ENCODE measurements at regions not wholly inside any gene's neighbourhood (a gene's known extent, or its start where the extent isn't known, plus 50 kb on each side); places are given as distances from the start of the nearest gene placed in this dataset.

DNA sequence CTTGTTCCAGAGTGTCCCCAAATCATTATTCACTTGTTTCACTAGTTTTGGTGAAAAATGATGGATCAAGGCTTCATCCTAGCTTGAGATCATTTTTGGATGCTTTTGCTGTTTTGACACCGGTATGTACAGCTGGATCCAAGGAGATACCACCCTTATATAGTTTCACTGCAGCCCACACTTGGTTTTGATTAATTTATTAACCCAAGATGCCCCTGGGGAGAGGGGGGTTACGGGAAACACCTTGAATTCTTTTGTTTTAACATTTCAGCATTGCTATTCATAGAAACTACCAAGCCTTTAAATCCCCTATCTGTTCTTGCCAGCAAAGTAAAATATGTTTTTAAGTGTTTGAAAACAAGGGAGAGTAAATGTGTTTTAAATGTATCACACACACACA, 457.7 kb upstream of the RUNX1 start:
- TF ChIP-seq, protein P1, sequence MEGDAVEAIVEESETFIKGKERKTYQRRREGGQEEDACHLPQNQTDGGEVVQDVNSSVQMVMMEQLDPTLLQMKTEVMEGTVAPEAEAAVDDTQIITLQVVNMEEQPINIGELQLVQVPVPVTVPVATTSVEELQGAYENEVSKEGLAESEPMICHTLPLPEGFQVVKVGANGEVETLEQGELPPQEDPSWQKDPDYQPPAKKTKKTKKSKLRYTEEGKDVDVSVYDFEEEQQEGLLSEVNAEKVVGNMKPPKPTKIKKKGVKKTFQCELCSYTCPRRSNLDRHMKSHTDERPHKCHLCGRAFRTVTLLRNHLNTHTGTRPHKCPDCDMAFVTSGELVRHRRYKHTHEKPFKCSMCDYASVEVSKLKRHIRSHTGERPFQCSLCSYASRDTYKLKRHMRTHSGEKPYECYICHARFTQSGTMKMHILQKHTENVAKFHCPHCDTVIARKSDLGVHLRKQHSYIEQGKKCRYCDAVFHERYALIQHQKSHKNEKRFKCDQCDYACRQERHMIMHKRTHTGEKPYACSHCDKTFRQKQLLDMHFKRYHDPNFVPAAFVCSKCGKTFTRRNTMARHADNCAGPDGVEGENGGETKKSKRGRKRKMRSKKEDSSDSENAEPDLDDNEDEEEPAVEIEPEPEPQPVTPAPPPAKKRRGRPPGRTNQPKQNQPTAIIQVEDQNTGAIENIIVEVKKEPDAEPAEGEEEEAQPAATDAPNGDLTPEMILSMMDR (tag by site-specific recombination; IDR thresholded peaks at IDR 0.05), result no peak
- no peak for TF ChIP-seq BCL11A (tag by site-specific recombination; IDR thresholded peaks at IDR 0.05; ENCODE audit: low read depth)
- TF ChIP-seq, protein P2, sequence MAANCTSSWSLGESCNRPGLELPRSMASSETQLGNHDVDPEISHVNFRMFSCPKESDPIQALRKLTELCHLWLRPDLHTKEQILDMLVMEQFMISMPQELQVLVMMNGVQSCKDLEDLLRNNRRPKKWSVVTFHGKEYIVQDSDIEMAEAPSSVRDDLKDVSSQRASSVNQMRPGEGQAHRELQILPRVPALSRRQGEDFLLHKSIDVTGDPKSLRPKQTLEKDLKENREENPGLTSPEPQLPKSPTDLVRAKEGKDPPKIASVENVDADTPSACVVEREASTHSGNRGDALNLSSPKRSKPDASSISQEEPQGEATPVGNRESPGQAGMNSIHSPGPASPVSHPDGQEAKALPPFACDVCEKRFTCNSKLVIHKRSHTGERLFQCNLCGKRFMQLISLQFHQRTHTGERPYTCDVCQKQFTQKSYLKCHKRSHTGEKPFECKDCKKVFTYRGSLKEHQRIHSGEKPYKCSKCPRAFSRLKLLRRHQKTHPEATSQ (tag by site-specific recombination; IDR thresholded peaks at IDR 0.05), result no peak
- TF ChIP-seq, protein P3, sequence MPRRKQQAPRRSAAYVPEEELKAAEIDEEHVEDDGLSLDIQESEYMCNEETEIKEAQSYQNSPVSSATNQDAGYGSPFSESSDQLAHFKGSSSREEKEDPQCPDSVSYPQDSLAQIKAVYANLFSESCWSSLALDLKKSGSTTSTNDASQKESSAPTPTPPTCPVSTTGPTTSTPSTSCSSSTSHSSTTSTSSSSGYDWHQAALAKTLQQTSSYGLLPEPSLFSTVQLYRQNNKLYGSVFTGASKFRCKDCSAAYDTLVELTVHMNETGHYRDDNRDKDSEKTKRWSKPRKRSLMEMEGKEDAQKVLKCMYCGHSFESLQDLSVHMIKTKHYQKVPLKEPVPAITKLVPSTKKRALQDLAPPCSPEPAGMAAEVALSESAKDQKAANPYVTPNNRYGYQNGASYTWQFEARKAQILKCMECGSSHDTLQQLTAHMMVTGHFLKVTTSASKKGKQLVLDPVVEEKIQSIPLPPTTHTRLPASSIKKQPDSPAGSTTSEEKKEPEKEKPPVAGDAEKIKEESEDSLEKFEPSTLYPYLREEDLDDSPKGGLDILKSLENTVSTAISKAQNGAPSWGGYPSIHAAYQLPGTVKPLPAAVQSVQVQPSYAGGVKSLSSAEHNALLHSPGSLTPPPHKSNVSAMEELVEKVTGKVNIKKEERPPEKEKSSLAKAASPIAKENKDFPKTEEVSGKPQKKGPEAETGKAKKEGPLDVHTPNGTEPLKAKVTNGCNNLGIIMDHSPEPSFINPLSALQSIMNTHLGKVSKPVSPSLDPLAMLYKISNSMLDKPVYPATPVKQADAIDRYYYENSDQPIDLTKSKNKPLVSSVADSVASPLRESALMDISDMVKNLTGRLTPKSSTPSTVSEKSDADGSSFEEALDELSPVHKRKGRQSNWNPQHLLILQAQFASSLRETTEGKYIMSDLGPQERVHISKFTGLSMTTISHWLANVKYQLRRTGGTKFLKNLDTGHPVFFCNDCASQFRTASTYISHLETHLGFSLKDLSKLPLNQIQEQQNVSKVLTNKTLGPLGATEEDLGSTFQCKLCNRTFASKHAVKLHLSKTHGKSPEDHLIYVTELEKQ (tag by site-specific recombination; IDR thresholded peaks at IDR 0.05; ENCODE audit: borderline replicate concordance), result no peak

All from HEK293 (cell line).